Activated CD8-positive, alpha-beta memory T cell treated with anti-CD3 and anti-CD28 coated beads, Interleukin-2, amount 50 U/mL, for 1 hour (primary cell): ENCODE measurements at regions not wholly inside any gene's neighbourhood (a gene's known extent, or its start where the extent isn't known, plus 50 kb on each side); places are given as distances from the start of the nearest gene placed in this dataset.
A peak's percentile ranks its signal among the peaks of the same experiment; 100 is the strongest.
"Not testable (repeated sequence)": the region's sequence is repeated elsewhere in the genome, so short reads cannot be mapped to it uniquely, and the experiment has no call there.

Experiments
- DNase-seq: peaks from one replicate; pipeline ENCODE4 v3.0.0-alpha.2; 2020; ENCODE audit errors: extremely low read depth

GRCh38 chr1:91207691-91208090, 185.9 kb upstream of the ZNF644 start:
- DNase-seq, result not testable (repeated sequence)

GRCh38 chr1:91204150-91204549, 182.3 kb upstream of the ZNF644 start:
- not testable (repeated sequence) for DNase-seq

- DNase-seq, result no peak
Measured at GRCh38 chr1:91201694-91202093, 179.9 kb upstream of the ZNF644 start.

- DNase-seq, result no peak
Measured at GRCh38 chr1:91201176-91201575, 179.3 kb upstream of the ZNF644 start.

- DNase-seq, result no peak
Measured at GRCh38 chr1:91200675-91201074, 178.8 kb upstream of the ZNF644 start.

GRCh38 chr1:91199988-91200387, 178.2 kb upstream of the ZNF644 start:
- no peak for DNase-seq

GRCh38 chr1:91190996-91191395, 169.2 kb upstream of the ZNF644 start:
- no peak for DNase-seq

GRCh38 chr1:91189096-91189495, 167.3 kb upstream of the ZNF644 start:
- no peak for DNase-seq

GRCh38 chr1:91182807-91183206, 161.0 kb upstream of the ZNF644 start:
- not testable (repeated sequence) for DNase-seq

GRCh38 chr1:91176250-91176649, 154.4 kb upstream of the ZNF644 start:
- DNase-seq, result no peak

- DNase-seq, result no peak
Measured at GRCh38 chr1:91174734-91175133, 152.9 kb upstream of the ZNF644 start.

- DNase-seq, result no peak
Measured at GRCh38 chr1:91173346-91173890, 151.6 kb upstream of the ZNF644 start.

GRCh38 chr1:91172541-91172940, 150.7 kb upstream of the ZNF644 start:
- DNase-seq, result no peak

GRCh38 chr1:91171898-91172297, 150.1 kb upstream of the ZNF644 start:
- no peak for DNase-seq

- DNase-seq, result no peak
Measured at GRCh38 chr1:91170571-91170970, 148.7 kb upstream of the ZNF644 start.

GRCh38 chr1:91166106-91166712, 144.4 kb upstream of the ZNF644 start:
- no peak for DNase-seq

GRCh38 chr1:91165033-91165654, 143.3 kb upstream of the ZNF644 start:
- peak; percentile 7 for DNase-seq

- DNase-seq, result no peak
Measured at GRCh38 chr1:91162613-91163012, 140.8 kb upstream of the ZNF644 start.

GRCh38 chr1:91161749-91162148, 139.9 kb upstream of the ZNF644 start:
- no peak for DNase-seq

GRCh38 chr1:91161166-91161565, 139.3 kb upstream of the ZNF644 start:
- no peak for DNase-seq

- no peak for DNase-seq
Measured at GRCh38 chr1:91160363-91161075, 138.7 kb upstream of the ZNF644 start.

GRCh38 chr1:91153341-91153740, 131.5 kb upstream of the ZNF644 start:
- DNase-seq, result no peak

GRCh38 chr1:91152331-91152730, 130.5 kb upstream of the ZNF644 start:
- DNase-seq, result no peak
